Fibroblast of mammary gland (primary cell): ENCODE measurements at regions not wholly inside any gene's neighbourhood (a gene's known extent, or its start where the extent isn't known, plus 50 kb on each side); places are given as distances from the start of the nearest gene placed in this dataset.

ENCODE experiments used
- DNase-seq: peaks from one replicate; pipeline ENCODE4 v3.0.0-alpha.2; 2010; ENCODE audit warnings: low read depth
- H3K4me3 ChIP-seq: 2 replicates; pipeline ENCODE4 v1.5.1; 2011; ENCODE audit warnings: low read depth, mild to moderate bottlenecking, low read length, moderate library complexity; ENCODE audit not compliant: control insufficient read depth
- TF ChIP-seq, protein P1 (sequence below): conservative IDR thresholded peaks from 2 replicates; pipeline ENCODE4 v1.5.1; 2011; ENCODE audit warnings: low read depth, low read length, inconsistent platforms; ENCODE audit not compliant: control insufficient read depth, insufficient read depth

DNA sequence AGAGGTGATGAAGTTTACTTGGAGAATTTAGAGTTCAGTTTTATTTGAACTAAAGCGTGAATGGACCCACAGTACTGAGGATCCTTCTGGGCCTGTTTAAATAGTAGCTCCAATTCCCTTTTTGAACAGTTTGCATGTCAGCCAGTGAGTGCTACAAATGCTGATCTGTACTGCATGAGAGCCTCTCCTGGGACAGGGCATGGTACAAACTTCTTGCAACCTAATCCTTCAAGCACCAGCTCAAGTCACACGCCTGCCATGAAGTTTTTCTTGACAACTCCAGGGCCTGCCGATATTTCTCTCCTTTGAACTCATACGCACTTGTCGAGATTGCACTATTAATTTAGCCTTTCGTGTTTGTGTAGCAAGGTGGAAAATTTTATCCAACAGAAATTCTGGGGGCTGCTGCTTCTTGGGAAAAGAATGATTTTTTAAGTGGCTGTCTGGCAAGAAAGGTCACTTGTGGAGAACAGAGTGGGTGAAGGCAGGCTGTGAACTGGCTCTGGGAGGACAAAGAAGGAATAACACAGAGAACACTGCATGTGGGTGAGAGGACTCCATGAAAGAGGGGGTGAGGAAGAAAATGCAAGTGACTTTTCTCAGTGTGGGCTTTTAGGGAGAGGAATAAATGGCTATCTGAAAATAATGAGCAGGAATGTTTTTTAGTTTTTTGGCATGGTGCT, 192.5 kb downstream of the NDFIP2 start:
- DNase-seq = no peak
- no peak overlapping the region for H3K4me3 ChIP-seq
- TF ChIP-seq, protein P1, sequence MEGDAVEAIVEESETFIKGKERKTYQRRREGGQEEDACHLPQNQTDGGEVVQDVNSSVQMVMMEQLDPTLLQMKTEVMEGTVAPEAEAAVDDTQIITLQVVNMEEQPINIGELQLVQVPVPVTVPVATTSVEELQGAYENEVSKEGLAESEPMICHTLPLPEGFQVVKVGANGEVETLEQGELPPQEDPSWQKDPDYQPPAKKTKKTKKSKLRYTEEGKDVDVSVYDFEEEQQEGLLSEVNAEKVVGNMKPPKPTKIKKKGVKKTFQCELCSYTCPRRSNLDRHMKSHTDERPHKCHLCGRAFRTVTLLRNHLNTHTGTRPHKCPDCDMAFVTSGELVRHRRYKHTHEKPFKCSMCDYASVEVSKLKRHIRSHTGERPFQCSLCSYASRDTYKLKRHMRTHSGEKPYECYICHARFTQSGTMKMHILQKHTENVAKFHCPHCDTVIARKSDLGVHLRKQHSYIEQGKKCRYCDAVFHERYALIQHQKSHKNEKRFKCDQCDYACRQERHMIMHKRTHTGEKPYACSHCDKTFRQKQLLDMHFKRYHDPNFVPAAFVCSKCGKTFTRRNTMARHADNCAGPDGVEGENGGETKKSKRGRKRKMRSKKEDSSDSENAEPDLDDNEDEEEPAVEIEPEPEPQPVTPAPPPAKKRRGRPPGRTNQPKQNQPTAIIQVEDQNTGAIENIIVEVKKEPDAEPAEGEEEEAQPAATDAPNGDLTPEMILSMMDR = no peak

DNA sequence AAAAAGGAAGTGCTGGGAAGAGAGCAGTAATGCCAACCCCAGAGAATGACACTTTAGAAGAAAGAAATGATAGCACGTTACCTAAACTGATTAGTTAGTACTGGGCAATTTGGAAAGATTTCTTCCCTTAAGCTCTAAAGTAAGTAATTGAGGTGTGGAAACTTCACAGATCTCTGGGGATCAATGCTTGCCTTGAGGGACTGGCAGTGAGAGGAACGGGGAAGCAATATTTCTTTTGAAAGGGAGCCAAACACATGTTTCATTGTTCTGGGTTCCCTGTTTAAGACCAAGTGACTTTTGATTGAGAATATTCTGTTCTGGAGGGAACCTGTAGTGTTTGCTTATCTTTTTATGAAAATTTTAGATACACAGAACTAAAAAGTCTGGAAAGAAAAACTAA, 190.5 kb downstream of the NDFIP2 start:
- DNase-seq = no peak
- TF ChIP-seq, protein P1 = no peak

DNA sequence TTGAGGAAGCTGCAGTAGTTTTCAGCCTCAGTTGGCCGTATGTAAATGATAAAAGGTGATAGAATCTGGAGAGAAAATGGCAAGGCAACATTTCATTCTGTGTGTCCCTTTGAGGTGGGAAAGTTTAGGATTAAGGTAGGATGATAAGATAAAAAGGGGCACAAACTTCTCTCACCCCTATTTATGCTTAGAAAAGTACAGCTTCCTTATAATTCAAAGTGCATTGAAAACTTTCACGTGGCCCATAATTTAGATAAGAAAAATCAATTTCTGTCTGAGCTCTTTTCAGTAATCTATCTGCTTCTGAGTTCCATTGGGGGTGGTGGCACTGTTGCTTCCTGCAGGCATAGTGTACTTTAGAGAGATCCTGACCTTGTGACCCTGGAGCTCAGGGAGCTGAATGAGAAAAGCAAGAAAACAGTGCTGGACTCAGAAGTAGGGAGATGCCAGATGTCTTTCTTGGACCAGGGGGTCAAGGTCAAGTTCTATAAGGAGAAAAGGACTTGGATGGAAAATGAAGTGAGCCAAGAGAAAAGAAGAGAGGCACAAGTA, 187.3 kb downstream of the NDFIP2 start:
- no peak overlapping the region for H3K4me3 ChIP-seq
- TF ChIP-seq, protein P1 = no peak
- no peak for DNase-seq

More for the DNA sequence above, 190.5 kb downstream of the NDFIP2 start:
- no peak overlapping the region for H3K4me3 ChIP-seq

DNA sequence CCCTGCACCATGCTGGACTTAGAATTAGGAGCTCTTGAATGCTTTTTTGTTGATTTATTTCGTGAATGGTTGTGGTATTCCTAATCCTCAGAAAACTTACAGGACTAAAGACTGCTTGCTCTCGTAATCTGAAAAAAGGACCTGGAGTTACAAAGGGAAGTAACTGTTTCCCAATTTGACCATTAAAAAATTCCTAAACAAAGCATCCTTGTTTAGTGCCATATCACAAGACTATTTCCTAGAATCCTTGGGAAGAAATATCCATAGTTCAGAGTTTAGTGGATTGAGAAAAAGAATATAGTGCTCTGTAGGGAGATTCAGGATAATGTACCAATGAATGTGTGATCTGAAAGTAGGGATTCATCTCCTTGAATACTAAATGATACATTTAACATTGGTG, 186.8 kb downstream of the NDFIP2 start:
- no peak overlapping the region for H3K4me3 ChIP-seq
- DNase-seq = no peak
- TF ChIP-seq, protein P1 = no peak

DNA sequence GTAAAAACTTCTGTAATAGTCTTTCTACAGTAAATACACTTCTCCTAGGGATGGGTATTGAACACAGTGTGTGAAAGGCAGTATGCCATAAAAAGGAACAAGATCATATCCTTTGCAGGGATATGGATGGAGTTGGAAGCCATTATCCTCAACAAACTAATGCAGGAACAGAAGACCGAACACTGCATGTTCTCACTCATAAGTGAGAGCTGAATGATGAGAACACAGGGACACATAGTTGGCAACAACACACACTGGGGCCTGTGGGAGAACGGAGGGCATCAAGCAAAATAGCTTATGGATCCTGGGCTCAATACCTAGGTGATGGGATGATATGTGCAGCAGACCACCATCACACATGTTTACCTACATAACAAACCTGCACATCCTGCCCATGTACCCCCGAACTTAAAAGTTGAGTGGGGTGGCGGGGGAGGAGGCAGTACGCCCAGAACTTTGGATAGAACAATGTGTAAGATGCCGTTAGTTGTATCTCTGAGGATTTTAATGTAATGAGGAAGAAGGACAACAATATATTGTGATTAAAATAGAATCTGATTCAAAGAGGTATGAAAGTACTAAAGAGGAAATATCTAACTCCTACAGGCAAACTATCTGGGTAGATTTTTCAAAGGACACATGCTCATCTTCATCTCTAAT, 183.2 kb downstream of the NDFIP2 start:
- TF ChIP-seq, protein P1 = no peak
- DNase-seq = no peak
- H3K4me3 ChIP-seq = no peak overlapping the region

DNA sequence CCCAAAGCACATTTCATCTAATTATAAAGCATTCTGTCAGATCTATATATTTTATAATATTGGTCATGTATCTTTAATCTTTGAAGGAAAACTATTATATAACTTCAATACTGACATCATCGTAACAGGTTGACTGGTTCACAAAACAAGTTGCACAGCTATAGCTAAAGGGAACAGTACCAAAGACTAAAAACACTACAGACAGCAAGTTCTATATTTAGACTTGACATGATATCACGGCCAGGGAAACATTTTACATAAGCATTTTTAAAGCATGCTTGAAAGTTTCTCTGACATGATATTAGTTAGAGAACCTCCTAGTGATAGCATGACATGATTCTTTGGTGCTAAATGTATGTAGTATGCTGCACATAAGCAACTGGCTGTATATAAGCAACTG, 182.5 kb downstream of the NDFIP2 start:
- DNase-seq = no peak
- TF ChIP-seq, protein P1 = no peak
- H3K4me3 ChIP-seq = no peak overlapping the region
